GM12878 (cell line): ENCODE measurements at regions not wholly inside any gene's neighbourhood (a gene's known extent, or its start where the extent isn't known, plus 50 kb on each side); places are given as distances from the start of the nearest gene placed in this dataset.

Experiments used
- CHD2 ChIP-seq: IDR thresholded peaks from 2 replicates; pipeline ENCODE4 v1.6.1; 2011; ENCODE audit warnings: low read depth, low read length, improper control_type of control experiment, borderline replicate concordance
- E2F4 ChIP-seq: IDR thresholded peaks from 2 replicates; pipeline ENCODE4 v1.6.1; 2012; ENCODE audit warnings: low read depth, low read length, improper control_type of control experiment
- EP300 ChIP-seq, 2 experiments: fragments of 150-350 bp in 1 of 2; IDR thresholded peaks; 2 replicates each; pipeline ENCODE4 v1.6.1; 2011 to 2012; ENCODE audit warnings: low read depth in 2 of 2, low read length in 2 of 2, borderline replicate concordance in 1 of 2, improper control_type of control experiment in 1 of 2, inconsistent platforms in 1 of 2; ENCODE audit not compliant: control insufficient read depth in 1 of 2
- EZH2 ChIP-seq: IDR thresholded peaks from 2 replicates; pipeline ENCODE4 v1.6.1; 2012; ENCODE audit warnings: low read depth, mild to moderate bottlenecking, control low read depth, inconsistent platforms, low read length, borderline replicate concordance; ENCODE audit not compliant: control insufficient read depth
- FOXM1 ChIP-seq: IDR thresholded peaks from 2 replicates; pipeline ENCODE4 v1.6.1; 2012; ENCODE audit warnings: low read depth, mild to moderate bottlenecking, inconsistent platforms, low read length, moderate library complexity
- PBX3 ChIP-seq: IDR thresholded peaks from 2 replicates; pipeline ENCODE4 v1.6.1; 2011; ENCODE audit warnings: mild to moderate bottlenecking, low read depth, low read length, moderate library complexity; ENCODE audit not compliant: insufficient replicate concordance
- POLR2A ChIP-seq: IDR thresholded peaks from 2 replicates; pipeline ENCODE4 v1.6.1; 2011; ENCODE audit warnings: low read depth, mild to moderate bottlenecking, low read length
- POLR2AphosphoS5 ChIP-seq: IDR thresholded peaks from 2 replicates; pipeline ENCODE4 v1.6.1; 2011; ENCODE audit warnings: mild to moderate bottlenecking, low read length, inconsistent platforms
- RB1 ChIP-seq: fragments of 450-650 bp; formaldehyde crosslinking; IDR thresholded peaks from 2 replicates; pipeline ENCODE4 v1.6.1; 2017; ENCODE audit warnings: mild to moderate bottlenecking, borderline replicate concordance
- USF2 ChIP-seq: IDR thresholded peaks from 2 replicates; pipeline ENCODE4 v1.6.1; 2011; ENCODE audit warnings: low read depth, low read length, improper control_type of control experiment, borderline replicate concordance
- TF ChIP-seq, protein P1 (sequence below), 3 experiments: IDR thresholded peaks in 2 of 3; conservative IDR thresholded peaks in 1 of 3; 2 replicates each; pipeline ENCODE4 v1.5.1; 2011; ENCODE audit warnings: low read depth in 3 of 3, low read length in 3 of 3, mild to moderate bottlenecking in 3 of 3, control low read depth in 2 of 3, moderate library complexity in 2 of 3, inconsistent platforms in 1 of 3, mixed read lengths in 1 of 3; ENCODE audit not compliant: control insufficient read depth in 2 of 3, insufficient read depth in 1 of 3; ENCODE audit errors: extremely low read depth in 1 of 3
- TF ChIP-seq, protein P2 (sequence below): IDR thresholded peaks from 2 replicates; pipeline ENCODE4 v1.6.1; 2011; ENCODE audit warnings: borderline replicate concordance, low read depth, mild to moderate bottlenecking, moderate library complexity, low read length; ENCODE audit not compliant: insufficient read depth, poor library complexity, severe bottlenecking

- TF ChIP-seq, protein P1, sequence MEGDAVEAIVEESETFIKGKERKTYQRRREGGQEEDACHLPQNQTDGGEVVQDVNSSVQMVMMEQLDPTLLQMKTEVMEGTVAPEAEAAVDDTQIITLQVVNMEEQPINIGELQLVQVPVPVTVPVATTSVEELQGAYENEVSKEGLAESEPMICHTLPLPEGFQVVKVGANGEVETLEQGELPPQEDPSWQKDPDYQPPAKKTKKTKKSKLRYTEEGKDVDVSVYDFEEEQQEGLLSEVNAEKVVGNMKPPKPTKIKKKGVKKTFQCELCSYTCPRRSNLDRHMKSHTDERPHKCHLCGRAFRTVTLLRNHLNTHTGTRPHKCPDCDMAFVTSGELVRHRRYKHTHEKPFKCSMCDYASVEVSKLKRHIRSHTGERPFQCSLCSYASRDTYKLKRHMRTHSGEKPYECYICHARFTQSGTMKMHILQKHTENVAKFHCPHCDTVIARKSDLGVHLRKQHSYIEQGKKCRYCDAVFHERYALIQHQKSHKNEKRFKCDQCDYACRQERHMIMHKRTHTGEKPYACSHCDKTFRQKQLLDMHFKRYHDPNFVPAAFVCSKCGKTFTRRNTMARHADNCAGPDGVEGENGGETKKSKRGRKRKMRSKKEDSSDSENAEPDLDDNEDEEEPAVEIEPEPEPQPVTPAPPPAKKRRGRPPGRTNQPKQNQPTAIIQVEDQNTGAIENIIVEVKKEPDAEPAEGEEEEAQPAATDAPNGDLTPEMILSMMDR (IDR thresholded peaks at IDR 0.05 in 2 of 3, conservative IDR thresholded peaks at IDR 0.05 in 1 of 3; ENCODE audit: control insufficient read depth in 2 of 3, extremely low read depth in 1 of 3, insufficient read depth in 1 of 3, low read depth in 3 of 3, low read length in 3 of 3): no peak
- TF ChIP-seq FOXM1 (no peak), USF2 (no peak), PBX3 (no peak), E2F4 (no peak), RB1 (no peak), CHD2 (no peak), EP300 (IDR thresholded peaks at IDR 0.05; ENCODE audit: borderline replicate concordance in 1 of 2, control insufficient read depth in 1 of 2, low read depth in 2 of 2, low read length in 2 of 2) (no peak), POLR2AphosphoS5 (no peak), EZH2 (no peak), POLR2A (no peak)
- TF ChIP-seq, protein P2, sequence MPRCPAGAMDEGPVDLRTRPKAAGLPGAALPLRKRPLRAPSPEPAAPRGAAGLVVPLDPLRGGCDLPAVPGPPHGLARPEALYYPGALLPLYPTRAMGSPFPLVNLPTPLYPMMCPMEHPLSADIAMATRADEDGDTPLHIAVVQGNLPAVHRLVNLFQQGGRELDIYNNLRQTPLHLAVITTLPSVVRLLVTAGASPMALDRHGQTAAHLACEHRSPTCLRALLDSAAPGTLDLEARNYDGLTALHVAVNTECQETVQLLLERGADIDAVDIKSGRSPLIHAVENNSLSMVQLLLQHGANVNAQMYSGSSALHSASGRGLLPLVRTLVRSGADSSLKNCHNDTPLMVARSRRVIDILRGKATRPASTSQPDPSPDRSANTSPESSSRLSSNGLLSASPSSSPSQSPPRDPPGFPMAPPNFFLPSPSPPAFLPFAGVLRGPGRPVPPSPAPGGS: no peak
These were observed 475.3 kb upstream of the NRP1 start for GRCh38 chr10:33809732-33810131.
